HCT116 (cell line): ENCODE measurements at regions not wholly inside any gene's neighbourhood (a gene's known extent, or its start where the extent isn't known, plus 50 kb on each side); places are given as distances from the start of the nearest gene placed in this dataset.

ENCODE experiments used
- ATAC-seq: fragments of 200-7000 bp; cut with Tn5 transposase; 2 replicates; pipeline ENCODE4 v1.9.1; 2020; ENCODE audit warnings: mild to moderate bottlenecking, moderate library complexity
- BruUV-seq: library from RNA; stranded (reverse); fragments of 400-500 nt; replicated peaks from 2 replicates; lab custom pipeline; 2021; lab: Mats Ljungman, UMichigan
- CTCF ChIA-PET: fragments of 300-600 bp; sonication (Branson Sonifier 250); formaldehyde crosslinking; loops from one replicate; lab custom pipeline; 2021; ENCODE audit warnings: antibody characterized with exemption; lab: Charles Lee
- POLR2A ChIA-PET: fragments of 300-600, 350-600 bp; sonication (Branson Sonifier 250); formaldehyde crosslinking; loops from one replicate; lab custom pipeline; 2021; ENCODE audit warnings: antibody characterized with exemption; lab: Charles Lee
- RAD21 ChIA-PET, 2 experiments: fragments of 300-600 bp; sonication (Branson Sonifier 250); formaldehyde crosslinking; loops; one replicate each; lab custom pipeline; 2023; ENCODE audit warnings: low total read pairs in 2 of 2; ENCODE audit not compliant: uncharacterized antibody in 2 of 2, unreplicated experiment in 2 of 2, low non-redundant PET in 1 of 2; lab: Charles Lee
- DNase-seq: peaks from one replicate; pipeline ENCODE4 v3.0.0-alpha.2; 2010; ENCODE audit warnings: low read depth, low spot score
- H2AFZ ChIP-seq: fragments of 200-600 bp; shearing (Covaris generic), sonication (generic); 2 replicates; pipeline ENCODE4 v1.6.1; 2017; ENCODE audit warnings: low read depth, mixed run types, mixed read lengths, antibody characterized with exemption, low read length; ENCODE audit not compliant: poor library complexity, severe bottlenecking
- H3K27ac ChIP-seq: 2 replicates; pipeline ENCODE4 v1.5.1; 2012; ENCODE audit warnings: low read depth, low read length
- H3K27me3 ChIP-seq: fragments of 200-600 bp; sonication (generic); 2 replicates; pipeline ENCODE4 v1.6.1; 2016; ENCODE audit warnings: mixed run types, low read length, mixed read lengths; ENCODE audit not compliant: insufficient read depth
- H3K36me3 ChIP-seq, 2 experiments: fragments of 200-500 bp in 1 of 2; fragments of 200-600 bp in 1 of 2; sonication (Bioruptor generic) in 1 of 2; sonication (generic) in 1 of 2; 2 replicates each; pipeline versions ENCODE4 v1.5.1 to v1.6.1; 2014 to 2016; ENCODE audit warnings: low read length in 2 of 2, inconsistent platforms in 1 of 2, mixed read lengths in 1 of 2, mixed run types in 1 of 2; ENCODE audit not compliant: insufficient read depth in 2 of 2, control insufficient read depth in 1 of 2
- H3K4me1 ChIP-seq, 2 experiments: fragments of 200-600 bp in 1 of 2; sonication (generic) in 1 of 2; 2 replicates each; pipeline versions ENCODE4 v1.5.1 to v1.6.1; 2012 to 2017; ENCODE audit warnings: low read length in 2 of 2, inconsistent platforms in 1 of 2, mild to moderate bottlenecking in 1 of 2, mixed read lengths in 1 of 2, mixed run types in 1 of 2, moderate library complexity in 1 of 2; ENCODE audit not compliant: insufficient read depth in 2 of 2, control insufficient read depth in 1 of 2
- H3K4me2 ChIP-seq: fragments of 200-600 bp; sonication (generic); 2 replicates; pipeline ENCODE4 v1.6.1; 2017; ENCODE audit warnings: mixed run types, low read length, mixed read lengths
- H3K4me3 ChIP-seq, 2 experiments: fragments of 200-600 bp in 1 of 2; sonication (generic) in 1 of 2; replicated peaks in 1 of 2; 2 replicates each; pipeline ENCODE4 v1.5.1; 2011 to 2016; ENCODE audit warnings: low read length in 2 of 2, control low read depth in 1 of 2, low read depth in 1 of 2, mild to moderate bottlenecking in 1 of 2, mixed read lengths in 1 of 2, mixed run types in 1 of 2
- H3K79me2 ChIP-seq: fragments of 200-600 bp; sonication (generic); 2 replicates; pipeline ENCODE4 v1.6.1; 2017; ENCODE audit warnings: mild to moderate bottlenecking, mixed run types, low read length, moderate library complexity, mixed read lengths; ENCODE audit not compliant: insufficient read depth
- H3K9ac ChIP-seq: fragments of 200-600 bp; sonication (generic); 2 replicates; pipeline ENCODE4 v1.6.1; 2016; ENCODE audit warnings: low read length, mixed read lengths
- H3K9me2 ChIP-seq: fragments of 200-600 bp; sonication (generic), shearing (Covaris generic); 2 replicates; pipeline ENCODE4 v1.6.1; 2017; ENCODE audit warnings: mixed run types, mild to moderate bottlenecking, moderate library complexity; ENCODE audit not compliant: insufficient read depth
- H3K9me3 ChIP-seq, 2 experiments: fragments of 200-500 bp in 1 of 2; fragments of 200-600 bp in 1 of 2; sonication (Bioruptor generic) in 1 of 2; sonication (generic) in 1 of 2; 2 replicates each; pipeline ENCODE4 v1.6.1; 2014 to 2017; ENCODE audit warnings: low read length in 2 of 2, mixed read lengths in 2 of 2, inconsistent platforms in 1 of 2, low read depth in 1 of 2, mild to moderate bottlenecking in 1 of 2, mixed run types in 1 of 2, moderate library complexity in 1 of 2; ENCODE audit not compliant: control insufficient read depth in 1 of 2, insufficient read depth in 1 of 2
- H4K20me1 ChIP-seq: fragments of 200-600 bp; sonication (generic), shearing (Covaris generic); 2 replicates; pipeline ENCODE4 v1.6.1; 2017; ENCODE audit warnings: mixed run types, mild to moderate bottlenecking, moderate library complexity; ENCODE audit not compliant: insufficient read depth
- ATF3 ChIP-seq: IDR thresholded peaks from 2 replicates; pipeline ENCODE4 v1.6.1; 2012
- CBX3 ChIP-seq: IDR thresholded peaks from 2 replicates; pipeline ENCODE4 v1.6.1; 2012; ENCODE audit warnings: low read depth
- CEBPB ChIP-seq: IDR thresholded peaks from 2 replicates; pipeline ENCODE4 v1.6.1; 2012; ENCODE audit warnings: low read depth
- CTCF ChIP-seq, 3 experiments: fragments of 200-600 bp in 1 of 3; sonication (generic) in 1 of 3; IDR thresholded peaks in 2 of 3; conservative IDR thresholded peaks in 1 of 3; 2 replicates each; pipeline ENCODE4 v1.5.1; 2012 to 2017; ENCODE audit warnings: low read depth in 2 of 3, low read length in 2 of 3, antibody characterized with exemption in 1 of 3, borderline replicate concordance in 1 of 3, control low read depth in 1 of 3, mild to moderate bottlenecking in 1 of 3, mixed read lengths in 1 of 3, mixed run types in 1 of 3, moderate library complexity in 1 of 3; ENCODE audit not compliant: insufficient read depth in 1 of 3
- EGR1 ChIP-seq: IDR thresholded peaks from 2 replicates; pipeline ENCODE4 v1.6.1; 2012; ENCODE audit warnings: low read depth
- ELF1 ChIP-seq: IDR thresholded peaks from 2 replicates; pipeline ENCODE4 v1.6.1; 2012; ENCODE audit warnings: low read depth, borderline replicate concordance
- EZH2phosphoT487 ChIP-seq: fragments of 200-600 bp; IDR thresholded peaks from 2 replicates; pipeline ENCODE4 v1.6.1; 2018; ENCODE audit warnings: antibody characterized with exemption, borderline replicate concordance
- FOSL1 ChIP-seq: IDR thresholded peaks from 2 replicates; pipeline ENCODE4 v1.6.1; 2012; ENCODE audit warnings: low read depth
- POLR2A ChIP-seq: IDR thresholded peaks from 2 replicates; pipeline ENCODE4 v1.7.0; 2011; ENCODE audit warnings: borderline replicate concordance; ENCODE audit not compliant: insufficient read depth, insufficient read length; ENCODE audit errors: extremely low read depth
- POLR2AphosphoS5 ChIP-seq: IDR thresholded peaks from 2 replicates; pipeline ENCODE4 v1.6.1; 2011; ENCODE audit warnings: mild to moderate bottlenecking, low read depth, low read length, moderate library complexity
- REST ChIP-seq: IDR thresholded peaks from 2 replicates; pipeline ENCODE4 v1.6.1; 2012; ENCODE audit warnings: low read depth
- SIN3A ChIP-seq: IDR thresholded peaks from 2 replicates; pipeline ENCODE4 v1.6.1; 2012; ENCODE audit warnings: low read depth
- SP1 ChIP-seq: IDR thresholded peaks from 2 replicates; pipeline ENCODE4 v1.6.1; 2012; ENCODE audit warnings: low read depth
- TCF7L2 ChIP-seq: IDR thresholded peaks from 2 replicates; pipeline ENCODE4 v1.7.0; 2011; ENCODE audit warnings: borderline replicate concordance, inconsistent platforms; ENCODE audit not compliant: insufficient read depth, insufficient read length; ENCODE audit errors: extremely low read depth
- YY1 ChIP-seq: IDR thresholded peaks from 2 replicates; pipeline ENCODE4 v1.6.1; 2011; ENCODE audit warnings: low read length, low read depth, moderate library complexity, mild to moderate bottlenecking; ENCODE audit not compliant: insufficient replicate concordance; ENCODE audit errors: extremely low read depth
- ZBTB33 ChIP-seq: IDR thresholded peaks from 2 replicates; pipeline ENCODE4 v1.6.1; 2011; ENCODE audit warnings: mild to moderate bottlenecking, low read length, moderate library complexity; ENCODE audit not compliant: insufficient replicate concordance; ENCODE audit errors: extremely low read depth
- ZFX ChIP-seq: fragments of 450-650 bp; IDR thresholded peaks from 2 replicates; pipeline ENCODE4 v1.6.1; 2017
- ZNF274 ChIP-seq: fragments of 200-500 bp; sonication (Bioruptor generic); IDR thresholded peaks from 2 replicates; pipeline ENCODE4 v1.6.1; 2014; ENCODE audit warnings: mild to moderate bottlenecking, low read depth, low read length, inconsistent platforms
- intact Hi-C: fragments of 100-400 bp; cut with micrococcal nuclease; formaldehyde crosslinking; loops from 2 replicates; pipeline ENCODE4 v1.10.0; 2022

- no peak overlapping the region for H3K4me2 ChIP-seq
- no peak overlapping the region for H3K4me3 ChIP-seq
- H3K9me3 ChIP-seq = no peaks in the 10 kb centered on the region
- ChIA-PET CTCF (no interaction called here), RAD21 (no interaction called here), POLR2A (no interaction called here)
- ATAC-seq (no peak), DNase-seq (no peak)
- no peaks in the 10 kb centered on the region for H4K20me1 ChIP-seq
- H3K9me2 ChIP-seq = no peaks in the 10 kb centered on the region
- no peak overlapping the region for H2AFZ ChIP-seq
- H3K79me2 ChIP-seq = no peaks in the 10 kb centered on the region
- H3K27me3 ChIP-seq = no peaks in the 10 kb centered on the region
- BruUV-seq = no TSS peak
- intact Hi-C loops = no loop called here
- no peaks in the 10 kb centered on the region for H3K4me1 ChIP-seq
- no peaks in the 10 kb centered on the region for H3K36me3 ChIP-seq
- TF ChIP-seq ATF3 (no peak), REST (no peak), CEBPB (no peak), EZH2phosphoT487 (no peak), EGR1 (no peak), CTCF (IDR thresholded peaks at IDR 0.05 in 2 of 3, conservative IDR thresholded peaks at IDR 0.05 in 1 of 3; ENCODE audit: borderline replicate concordance in 1 of 3, insufficient read depth in 1 of 3, low read depth in 2 of 3, low read length in 2 of 3) (no peak), ZNF274 (no peak), POLR2A (no peak), ZFX (no peak), ELF1 (no peak), SP1 (no peak), POLR2AphosphoS5 (no peak), SIN3A (no peak), CBX3 (no peak), TCF7L2 (no peak), ZBTB33 (no peak), FOSL1 (no peak), YY1 (no peak)
- H3K9ac ChIP-seq = no peak overlapping the region
- H3K27ac ChIP-seq = no peak overlapping the region
Observed at GRCh38 chr10:89937494-89937893, 236.1 kb downstream of the KIF20B start.
